ENCODE measurements at regions not wholly inside any gene's neighbourhood (a gene's known extent, or its start where the extent isn't known, plus 50 kb on each side); places are given as distances from the start of the nearest gene placed in this dataset.

- peaks cover 0 to 12% of the 10 kb centered on the region in 2 donors for H3K9me3 ChIP-seq (replicated peaks in 1 of 2; ENCODE audit: control insufficient read depth in 2 of 2, insufficient read depth in 1 of 2, low read depth in 1 of 2, low read length in 2 of 2)
- peak overlapping the region; percentile 70 for H2BK12ac ChIP-seq (ENCODE audit: low read length)
- peak overlapping the region; percentile 76 for H2AK5ac ChIP-seq (ENCODE audit: low read depth, low read length)
- H4K91ac ChIP-seq (ENCODE audit: low read depth, low read length, poor library complexity), result no peak overlapping the region
- WGBS, 2 donors (ENCODE audit: extremely low coverage in 2 of 2, insufficient read length in 2 of 2, insufficient replicate concordance in 1 of 2), result no CpG with 5 or more reads among the region's 27 CpGs
- H3K14ac ChIP-seq (ENCODE audit: low read length), result no peak overlapping the region
- H3K79me1 ChIP-seq (ENCODE audit: low read depth, low read length), result no peaks in the 10 kb centered on the region
- H2BK15ac ChIP-seq (ENCODE audit: low read length), result peak overlapping the region; percentile 11
- no peak overlapping the region for H3K4me2 ChIP-seq (ENCODE audit: insufficient read depth, low read length, poor library complexity, severe bottlenecking)
- peak overlapping the region; percentile 14 for H2BK5ac ChIP-seq (ENCODE audit: low read length)
- peaks cover 0 to 34% of the 10 kb centered on the region in 2 donors for H3K4me1 ChIP-seq (ENCODE audit: control insufficient read depth in 2 of 2, insufficient read depth in 1 of 2, low read depth in 1 of 2, low read length in 2 of 2)
- no peak for DNase-seq (ENCODE audit: low spot score)
- no peak overlapping the region for H2BK120ac ChIP-seq (ENCODE audit: low read depth, low read length)
- no peak overlapping the region for H4K8ac ChIP-seq (ENCODE audit: low read depth, low read length)
- no peak overlapping the region for H3K9ac ChIP-seq (ENCODE audit: low read depth, low read length, poor library complexity)
- no peak overlapping the region for H2AFZ ChIP-seq (ENCODE audit: low read length)
- no peak overlapping the region for H3K23ac ChIP-seq (ENCODE audit: low read depth, low read length, poor library complexity)
- H3K18ac ChIP-seq (ENCODE audit: low read length), result peak overlapping the region; percentile 58
- H3K4ac ChIP-seq (ENCODE audit: low read length), result no peak overlapping the region
- H3K27ac ChIP-seq (replicated peaks; ENCODE audit: low read length), result peak overlapping the region; percentile 84
- H3K4me3 ChIP-seq (ENCODE audit: low read length in 2 of 2), result no peak overlapping the region
- H3K36me3 ChIP-seq (replicated peaks in 1 of 2; ENCODE audit: control insufficient read depth in 2 of 2, insufficient read depth in 2 of 2, low read length in 2 of 2), result no peaks in the 10 kb centered on the region
- peaks cover 0 to 21% (median 6%) of the 10 kb centered on the region in 3 experiments for H3K27me3 ChIP-seq (ENCODE audit: control insufficient read depth in 3 of 3, insufficient read depth in 3 of 3, low read depth in 1 of 3, low read length in 3 of 3)
Observed at GRCh38 chr7:92888-93672, 99.3 kb upstream of the FAM20C start.

GRCh38 chr7:94251-94801, 98.0 kb upstream of the FAM20C start:
- Histone ChIP-seq H3K18ac (ENCODE audit: low read length) (peak overlapping the region; percentile 20), H2BK120ac (ENCODE audit: low read depth, low read length) (no peak overlapping the region), H2BK12ac (ENCODE audit: low read length) (no peak overlapping the region), H3K27me3 (ENCODE audit: control insufficient read depth in 3 of 3, insufficient read depth in 3 of 3, low read depth in 1 of 3, low read length in 3 of 3) (peaks cover 0 to 21% (median 6%) of the 10 kb centered on the region in 3 experiments), H2BK5ac (ENCODE audit: low read length) (no peak overlapping the region), H3K4ac (ENCODE audit: low read length) (no peak overlapping the region), H2BK15ac (ENCODE audit: low read length) (no peak overlapping the region), H3K27ac (replicated peaks; ENCODE audit: low read length) (no peak overlapping the region), H3K23ac (ENCODE audit: low read depth, low read length, poor library complexity) (no peak overlapping the region), H4K8ac (ENCODE audit: low read depth, low read length) (no peak overlapping the region), H4K91ac (ENCODE audit: low read depth, low read length, poor library complexity) (no peak overlapping the region), H3K9ac (ENCODE audit: low read depth, low read length, poor library complexity) (no peak overlapping the region), H3K36me3 (replicated peaks in 1 of 2; ENCODE audit: control insufficient read depth in 2 of 2, insufficient read depth in 2 of 2, low read length in 2 of 2) (no peaks in the 10 kb centered on the region), H3K4me1 (ENCODE audit: control insufficient read depth in 2 of 2, insufficient read depth in 1 of 2, low read depth in 1 of 2, low read length in 2 of 2) (peaks cover 0 to 30% of the 10 kb centered on the region in 2 donors), H3K4me2 (ENCODE audit: insufficient read depth, low read length, poor library complexity, severe bottlenecking) (no peak overlapping the region), H3K9me3 (replicated peaks in 1 of 2; ENCODE audit: control insufficient read depth in 2 of 2, insufficient read depth in 1 of 2, low read depth in 1 of 2, low read length in 2 of 2) (peaks cover 0 to 12% of the 10 kb centered on the region in 2 donors), H3K4me3 (ENCODE audit: low read length in 2 of 2) (no peak overlapping the region), H3K14ac (ENCODE audit: low read length) (no peak overlapping the region), H3K79me1 (ENCODE audit: low read depth, low read length) (no peaks in the 10 kb centered on the region), H2AFZ (ENCODE audit: low read length) (no peak overlapping the region), H2AK5ac (ENCODE audit: low read depth, low read length) (peak overlapping the region; percentile 94)
- no CpG with 5 or more reads among the region's 6 CpGs for WGBS, 2 donors (ENCODE audit: extremely low coverage in 2 of 2, insufficient read length in 2 of 2, insufficient replicate concordance in 1 of 2)
- no peak for DNase-seq (ENCODE audit: low spot score)

GRCh38 chr7:95180-95862, 97.0 kb upstream of the FAM20C start:
- Histone ChIP-seq H3K4me3 (ENCODE audit: low read length in 2 of 2) (no peak overlapping the region), H2AK5ac (ENCODE audit: low read depth, low read length) (no peak overlapping the region), H4K91ac (ENCODE audit: low read depth, low read length, poor library complexity) (no peak overlapping the region), H3K27ac (replicated peaks; ENCODE audit: low read length) (no peak overlapping the region), H3K23ac (ENCODE audit: low read depth, low read length, poor library complexity) (no peak overlapping the region), H3K36me3 (replicated peaks in 1 of 2; ENCODE audit: control insufficient read depth in 2 of 2, insufficient read depth in 2 of 2, low read length in 2 of 2) (no peaks in the 10 kb centered on the region), H3K4ac (ENCODE audit: low read length) (no peak overlapping the region), H3K79me1 (ENCODE audit: low read depth, low read length) (no peaks in the 10 kb centered on the region), H2AFZ (ENCODE audit: low read length) (no peak overlapping the region), H2BK15ac (ENCODE audit: low read length) (no peak overlapping the region), H3K27me3 (ENCODE audit: control insufficient read depth in 3 of 3, insufficient read depth in 3 of 3, low read depth in 1 of 3, low read length in 3 of 3) (peaks cover 0 to 21% (median 6%) of the 10 kb centered on the region in 3 experiments), H3K14ac (ENCODE audit: low read length) (no peak overlapping the region), H3K9ac (ENCODE audit: low read depth, low read length, poor library complexity) (no peak overlapping the region), H3K18ac (ENCODE audit: low read length) (no peak overlapping the region), H3K9me3 (replicated peaks in 1 of 2; ENCODE audit: control insufficient read depth in 2 of 2, insufficient read depth in 1 of 2, low read depth in 1 of 2, low read length in 2 of 2) (peaks cover 0 to 12% of the 10 kb centered on the region in 2 donors), H3K4me1 (ENCODE audit: control insufficient read depth in 2 of 2, insufficient read depth in 1 of 2, low read depth in 1 of 2, low read length in 2 of 2) (peaks cover 0 to 23% of the 10 kb centered on the region in 2 donors), H2BK12ac (ENCODE audit: low read length) (no peak overlapping the region), H4K8ac (ENCODE audit: low read depth, low read length) (no peak overlapping the region), H3K4me2 (ENCODE audit: insufficient read depth, low read length, poor library complexity, severe bottlenecking) (no peak overlapping the region), H2BK5ac (ENCODE audit: low read length) (no peak overlapping the region), H2BK120ac (ENCODE audit: low read depth, low read length) (no peak overlapping the region)
- DNase-seq (ENCODE audit: low spot score), result no peak
- no CpG with 5 or more reads among the region's 8 CpGs for WGBS, 2 donors (ENCODE audit: extremely low coverage in 2 of 2, insufficient read length in 2 of 2, insufficient replicate concordance in 1 of 2)

DNA sequence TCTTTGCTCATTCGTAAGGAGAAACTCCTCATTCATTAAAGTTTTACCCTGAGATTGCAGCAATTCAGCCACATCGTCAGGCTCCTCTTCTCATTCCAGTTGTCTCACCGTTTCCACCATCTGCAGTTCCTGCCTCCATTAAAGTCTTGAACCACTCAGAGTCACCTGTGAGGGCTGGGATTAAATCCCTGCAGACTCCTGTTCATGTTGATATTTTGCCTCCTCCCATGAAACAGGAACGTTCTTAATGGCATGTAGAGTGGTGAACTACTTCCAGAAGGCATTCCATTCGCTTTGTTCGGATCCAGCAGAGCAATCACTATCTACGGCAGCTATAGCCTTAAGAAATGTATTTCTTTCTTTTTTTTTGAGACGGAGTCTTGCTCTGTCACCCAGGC, 96.5 kb upstream of the FAM20C start:
- H2AK5ac ChIP-seq (ENCODE audit: low read depth, low read length), result no peak overlapping the region
- H3K36me3 ChIP-seq (replicated peaks in 1 of 2; ENCODE audit: control insufficient read depth in 2 of 2, insufficient read depth in 2 of 2, low read length in 2 of 2), result no peaks in the 10 kb centered on the region
- no peak overlapping the region for H3K18ac ChIP-seq (ENCODE audit: low read length)
- H3K27me3 ChIP-seq (ENCODE audit: control insufficient read depth in 3 of 3, insufficient read depth in 3 of 3, low read depth in 1 of 3, low read length in 3 of 3), result peaks cover 0 to 21% (median 2%) of the 10 kb centered on the region in 3 experiments
- H3K79me1 ChIP-seq (ENCODE audit: low read depth, low read length), result no peaks in the 10 kb centered on the region
- H3K14ac ChIP-seq (ENCODE audit: low read length), result no peak overlapping the region
- peaks cover 0 to 17% of the 10 kb centered on the region in 2 donors for H3K4me1 ChIP-seq (ENCODE audit: control insufficient read depth in 2 of 2, insufficient read depth in 1 of 2, low read depth in 1 of 2, low read length in 2 of 2)
- H2AFZ ChIP-seq (ENCODE audit: low read length), result no peak overlapping the region
- no peak overlapping the region for H3K23ac ChIP-seq (ENCODE audit: low read depth, low read length, poor library complexity)
- no peak overlapping the region for H3K4me2 ChIP-seq (ENCODE audit: insufficient read depth, low read length, poor library complexity, severe bottlenecking)
- H3K9me3 ChIP-seq (replicated peaks in 1 of 2; ENCODE audit: control insufficient read depth in 2 of 2, insufficient read depth in 1 of 2, low read depth in 1 of 2, low read length in 2 of 2), result peaks cover 0 to 9% of the 10 kb centered on the region in 2 donors
- H2BK120ac ChIP-seq (ENCODE audit: low read depth, low read length), result no peak overlapping the region
- H2BK12ac ChIP-seq (ENCODE audit: low read length), result no peak overlapping the region
- no peak overlapping the region for H3K4ac ChIP-seq (ENCODE audit: low read length)
- H3K27ac ChIP-seq (replicated peaks; ENCODE audit: low read length), result no peak overlapping the region
- no peak overlapping the region for H4K91ac ChIP-seq (ENCODE audit: low read depth, low read length, poor library complexity)
- H2BK5ac ChIP-seq (ENCODE audit: low read length), result no peak overlapping the region
- no peak overlapping the region for H2BK15ac ChIP-seq (ENCODE audit: low read length)
- no peak overlapping the region for H3K9ac ChIP-seq (ENCODE audit: low read depth, low read length, poor library complexity)
- DNase-seq (ENCODE audit: low spot score), result no peak
- WGBS, 2 donors (ENCODE audit: extremely low coverage in 2 of 2, insufficient read length in 2 of 2, insufficient replicate concordance in 1 of 2), result no CpG with 5 or more reads among the region's 8 CpGs
- no peak overlapping the region for H3K4me3 ChIP-seq (ENCODE audit: low read length in 2 of 2)
- H4K8ac ChIP-seq (ENCODE audit: low read depth, low read length), result no peak overlapping the region

Data from neuronal stem cell (in vitro differentiated cells).